ENCODE measurements at regions not wholly inside any gene's neighbourhood (a gene's known extent, or its start where the extent isn't known, plus 50 kb on each side); places are given as distances from the start of the nearest gene placed in this dataset.
"Not testable (repeated sequence)": the region's sequence is repeated elsewhere in the genome, so short reads cannot be mapped to it uniquely, and the experiment has no call there.

DNA sequence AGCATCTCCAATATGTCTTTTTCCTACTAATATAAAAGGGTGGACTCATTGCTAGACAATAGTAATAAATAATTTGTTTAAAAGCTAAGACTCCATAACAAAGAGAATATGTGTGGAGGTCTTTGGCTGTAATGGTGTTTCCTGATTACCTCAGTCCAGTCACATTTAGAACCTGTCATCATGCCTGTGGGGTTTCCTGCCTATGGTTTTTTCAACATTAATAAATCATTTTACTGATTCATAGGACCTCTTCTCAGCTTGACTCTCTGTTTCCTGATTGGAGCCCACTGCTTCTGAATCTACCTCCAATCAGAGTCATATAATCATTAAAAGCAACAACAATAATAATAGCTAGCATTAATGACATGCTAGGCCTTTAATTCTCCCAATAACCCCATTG is 52.4 kb upstream of the GNAI1 start:
- no peak for DNase-seq

DNA sequence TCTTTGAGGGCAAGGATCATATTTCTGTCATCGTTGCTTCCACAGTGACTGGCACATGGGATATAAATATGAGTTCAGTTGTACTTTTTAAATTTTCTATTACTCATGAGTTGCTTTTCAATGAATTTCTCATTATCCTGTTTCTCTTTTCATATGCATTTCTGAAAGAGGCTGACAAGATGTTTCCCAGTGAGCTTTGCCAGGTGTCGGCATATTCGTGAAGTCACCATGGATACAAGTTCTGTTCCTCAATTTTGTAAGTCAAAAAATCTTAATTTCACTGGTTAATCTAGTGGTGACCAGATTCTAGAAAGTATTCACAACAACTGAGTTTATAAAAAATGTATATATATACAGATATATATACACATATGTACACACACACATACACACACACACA is 55.7 kb upstream of the GNAI1 start:
- DNase-seq, result no peak

DNA sequence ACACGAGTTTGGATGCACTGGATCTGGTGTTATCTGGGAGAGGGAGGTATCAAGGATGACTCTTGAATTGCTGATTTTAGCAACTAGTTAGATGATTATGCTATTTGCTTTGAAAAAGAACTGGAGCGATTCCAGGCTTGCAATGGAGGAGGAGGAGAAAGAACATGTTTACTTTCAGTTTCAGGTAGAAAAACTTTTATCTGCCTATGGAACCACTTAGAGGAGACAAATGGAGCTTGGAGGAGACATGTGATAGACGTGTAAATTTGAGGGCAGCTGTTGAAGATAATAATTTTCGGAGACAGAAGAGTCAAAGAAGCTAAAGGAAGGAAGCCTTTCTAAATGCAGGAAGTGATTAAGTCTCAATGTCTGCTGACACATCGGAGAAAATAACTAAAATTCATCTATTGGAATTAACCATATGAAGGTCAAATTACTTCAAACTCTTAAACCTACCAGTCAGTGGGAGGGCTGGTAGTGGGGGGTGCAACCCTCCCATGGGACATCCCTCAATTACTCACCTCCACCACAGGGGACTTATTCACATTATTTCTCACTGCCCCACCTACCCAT is 56.4 kb upstream of the GNAI1 start:
- DNase-seq, result no peak

DNA sequence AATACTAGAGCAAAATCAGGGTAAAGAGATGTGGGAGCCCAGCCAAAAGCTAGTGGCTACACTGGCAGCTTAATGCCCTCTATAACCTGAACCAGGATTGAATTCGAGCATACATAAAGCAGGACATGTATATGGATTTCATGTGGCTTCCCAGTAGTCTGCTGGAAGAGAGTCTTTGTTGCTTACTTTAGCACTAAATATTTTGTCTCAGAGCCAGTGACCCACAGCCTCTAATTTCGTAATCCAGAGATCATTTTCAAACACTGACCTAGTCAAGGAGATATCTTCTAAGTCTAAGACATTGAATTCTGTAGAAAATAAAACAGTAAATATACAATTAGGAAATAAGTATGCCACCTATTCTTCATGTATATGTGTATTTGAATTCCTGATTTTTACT is 64.2 kb upstream of the GNAI1 start:
- DNase-seq, result no peak

DNA sequence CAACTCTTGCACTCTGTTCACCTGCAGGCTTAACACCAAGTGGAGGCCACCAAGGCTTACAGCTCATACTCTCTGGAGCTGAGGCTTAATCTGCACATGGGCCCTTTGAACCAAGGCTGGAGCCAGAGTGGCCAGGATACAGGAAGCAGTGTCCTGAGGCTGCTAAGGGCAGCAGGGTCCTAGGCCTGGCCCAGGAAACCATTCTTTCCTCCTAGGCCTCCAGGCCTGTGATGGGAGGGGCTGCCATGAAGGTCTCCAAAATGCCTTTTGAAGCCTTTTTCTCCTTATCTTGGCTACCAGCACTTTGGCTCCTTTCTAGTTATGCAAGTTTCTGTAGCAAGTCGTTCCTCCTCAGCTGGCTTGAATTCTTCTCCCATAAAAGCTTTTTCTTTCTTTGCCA is 68.0 kb upstream of the GNAI1 start:
- DNase-seq, result no peak

DNA sequence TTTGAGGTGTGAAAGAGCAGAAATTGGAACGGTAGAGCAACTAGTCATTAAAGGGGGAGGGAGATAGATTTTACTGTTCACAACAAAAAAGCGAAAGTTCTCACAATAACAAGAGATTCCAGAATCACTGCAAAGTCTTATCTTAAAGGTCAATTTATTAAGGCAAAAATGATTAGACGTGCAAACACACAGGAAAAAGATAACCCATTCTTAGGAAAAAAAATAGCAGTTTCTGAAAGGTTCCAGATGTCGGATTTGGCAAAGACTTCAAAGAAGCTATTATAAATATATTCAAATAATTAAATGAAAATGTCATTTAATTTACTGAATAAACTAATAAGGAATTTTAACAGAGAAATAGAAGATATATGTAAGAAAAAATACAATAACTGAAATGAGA is 70.8 kb upstream of the GNAI1 start:
- no peak for DNase-seq

DNA sequence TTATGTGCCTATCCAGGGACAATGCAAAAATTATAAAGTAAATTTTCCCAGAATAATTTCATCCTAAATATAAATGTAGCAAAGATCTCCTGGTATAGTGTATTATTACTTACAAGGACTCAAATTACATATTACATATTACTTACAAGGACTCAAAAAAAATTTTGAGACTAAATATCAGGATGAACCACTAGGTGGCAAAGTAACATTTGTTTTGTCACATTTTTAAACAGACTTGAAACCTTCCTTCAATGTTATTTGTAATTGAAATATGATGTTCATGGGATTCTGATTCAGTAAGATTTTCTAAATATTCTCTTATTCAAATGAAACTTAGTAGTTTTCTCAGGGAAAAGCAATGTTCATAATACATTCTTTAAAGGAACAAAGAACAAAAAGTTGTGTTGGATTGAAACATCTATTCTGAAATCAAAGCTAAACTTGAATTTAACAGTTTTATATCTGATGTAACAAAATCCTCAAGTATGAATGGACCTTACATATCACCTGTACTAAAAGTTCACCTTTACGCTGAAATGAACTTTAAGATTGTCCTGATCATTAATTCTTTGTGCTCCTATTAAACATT is 74.3 kb upstream of the GNAI1 start:
- peak; percentile 41 for DNase-seq

DNA sequence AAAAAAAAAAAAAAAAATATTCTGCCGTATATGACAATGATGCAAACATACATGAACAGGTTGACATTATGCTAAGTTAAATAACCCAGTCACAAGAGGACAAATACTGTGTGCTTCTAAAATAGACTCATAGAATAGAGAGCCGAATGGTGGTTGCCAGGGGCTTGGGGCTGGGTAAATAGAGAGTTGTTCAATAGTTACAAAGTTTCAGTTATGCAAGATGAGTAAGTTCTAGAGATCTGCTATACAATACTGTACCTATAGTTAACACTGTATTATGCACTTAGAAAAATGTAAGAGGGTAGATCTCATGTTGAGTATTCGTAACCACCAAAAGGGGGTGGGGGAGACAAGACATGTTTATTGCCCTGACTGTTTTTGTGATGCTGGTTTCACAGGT is 77.1 kb upstream of the GNAI1 start:
- DNase-seq, result no peak

DNA sequence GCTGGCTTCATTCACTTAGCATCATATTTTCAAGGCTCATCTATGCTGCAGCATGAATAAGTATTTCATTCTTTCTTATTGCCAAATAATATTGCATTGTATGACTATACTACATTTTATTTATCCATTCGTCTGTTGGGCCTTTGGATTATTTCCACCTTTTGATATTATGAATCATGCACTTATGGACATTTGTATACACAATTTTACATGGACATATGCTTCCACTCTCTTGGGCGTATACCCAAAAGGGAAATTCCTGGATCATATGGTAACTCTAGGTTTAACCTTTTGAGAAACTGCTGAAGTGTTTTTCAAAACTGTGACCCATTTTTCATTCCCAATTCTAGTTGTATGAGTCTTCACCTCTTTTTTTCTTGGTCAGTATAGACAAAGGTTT is 80.3 kb upstream of the GNAI1 start:
- no peak for DNase-seq

DNA sequence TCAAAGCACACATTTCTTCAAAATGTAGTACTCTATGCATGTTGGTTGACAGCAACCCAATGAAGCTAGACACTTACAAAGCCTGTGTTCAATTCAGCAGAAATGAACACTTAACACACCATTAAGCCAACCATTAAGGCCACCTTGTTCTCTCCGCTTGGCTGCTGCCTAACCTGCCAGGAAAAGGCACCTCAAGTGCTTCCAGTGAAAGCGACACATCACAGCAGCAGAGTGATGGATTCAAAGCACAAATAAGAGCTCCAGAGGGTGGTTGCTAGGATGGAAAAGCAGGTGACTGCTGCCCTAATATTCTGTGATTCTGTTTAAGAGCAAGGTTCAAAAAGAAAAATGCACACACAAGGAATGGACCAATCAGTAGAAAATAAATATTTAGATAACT is 81.5 kb upstream of the GNAI1 start:
- peak; percentile 36 for DNase-seq

DNA sequence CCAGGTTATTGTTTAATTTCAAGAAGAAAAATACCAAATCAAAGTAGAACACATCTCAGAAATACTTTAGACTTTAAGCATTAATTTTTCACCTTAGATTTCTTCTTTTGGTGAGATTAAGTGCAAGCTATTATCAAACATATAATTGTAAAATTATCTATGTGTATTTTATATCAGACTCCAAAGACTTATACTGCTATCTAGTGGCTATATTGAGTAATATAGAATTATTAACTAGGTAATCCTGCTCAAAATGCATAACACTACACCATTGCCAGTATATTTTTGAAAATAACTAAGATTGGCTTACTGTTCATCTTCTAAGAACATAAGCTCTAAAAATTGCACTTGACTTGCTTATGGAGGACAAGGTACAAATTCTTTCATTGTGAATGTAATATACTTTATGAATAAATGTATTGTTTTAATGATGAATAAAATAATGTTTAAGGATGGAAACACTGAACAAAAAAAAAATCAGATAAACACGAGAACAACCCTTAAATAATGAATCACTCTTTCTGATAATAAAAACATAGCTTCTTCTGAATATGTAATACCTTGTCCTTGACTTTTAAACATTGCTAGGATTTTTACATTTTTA is 86.7 kb upstream of the GNAI1 start:
- peak; percentile 67 for DNase-seq

DNA sequence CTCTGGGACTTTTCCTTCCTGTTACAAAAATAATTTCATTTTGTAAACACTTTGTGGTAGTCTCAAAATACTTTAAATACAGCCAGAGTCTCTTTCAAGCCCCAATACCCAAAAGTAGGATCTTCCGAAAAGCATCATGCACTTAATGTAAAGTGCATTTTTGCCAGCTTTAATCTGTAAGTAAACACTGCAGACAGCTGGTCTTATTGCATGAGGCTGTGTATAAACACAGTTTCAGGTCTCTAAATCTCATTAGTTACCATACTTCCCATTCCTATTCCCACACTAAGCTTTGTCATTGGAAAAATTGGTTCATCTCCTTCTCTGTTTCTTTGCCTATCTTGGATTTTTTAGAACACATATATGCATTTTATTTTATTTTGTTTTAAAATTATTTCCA is 87.6 kb upstream of the GNAI1 start:
- peak; percentile 64 for DNase-seq

DNA sequence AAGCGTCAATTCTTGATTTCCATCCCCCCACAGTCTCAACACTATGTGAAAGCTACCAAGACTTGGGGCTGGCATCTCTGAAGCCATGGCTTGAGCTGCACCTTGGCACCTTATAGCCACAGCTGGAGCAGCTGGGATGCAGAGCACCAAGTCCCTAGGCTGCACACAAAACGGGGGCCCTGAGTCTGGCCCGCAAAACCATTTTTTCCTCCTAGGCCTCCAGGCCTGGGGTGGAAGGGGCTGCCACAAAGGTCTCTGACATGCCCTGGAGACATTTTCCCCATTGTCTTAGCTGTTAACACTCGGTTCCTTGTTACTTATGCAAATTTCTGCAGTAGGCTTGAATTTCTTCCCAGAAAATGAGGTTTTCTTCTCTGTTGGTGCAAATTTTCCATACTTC is 89.8 kb upstream of the GNAI1 start:
- no peak for DNase-seq

DNA sequence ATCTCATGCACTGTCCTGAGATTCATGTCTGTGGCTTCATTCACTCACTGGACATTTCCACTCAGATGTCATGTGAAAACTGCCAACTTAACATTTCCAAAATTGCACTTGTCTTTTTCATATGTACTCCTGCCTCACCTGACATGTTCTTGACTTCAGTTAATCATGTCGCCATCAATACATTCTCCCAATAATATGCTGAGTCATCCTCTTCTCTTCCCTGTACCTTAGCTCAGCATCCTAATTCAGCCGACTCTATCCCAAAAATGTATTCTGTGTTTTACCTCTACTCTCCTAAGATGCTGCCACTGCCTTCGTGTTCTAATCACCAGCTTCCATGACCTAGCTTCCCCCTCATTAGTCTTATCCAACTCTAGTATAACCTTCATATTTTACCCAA is 93.9 kb upstream of the GNAI1 start:
- no peak for DNase-seq

DNA sequence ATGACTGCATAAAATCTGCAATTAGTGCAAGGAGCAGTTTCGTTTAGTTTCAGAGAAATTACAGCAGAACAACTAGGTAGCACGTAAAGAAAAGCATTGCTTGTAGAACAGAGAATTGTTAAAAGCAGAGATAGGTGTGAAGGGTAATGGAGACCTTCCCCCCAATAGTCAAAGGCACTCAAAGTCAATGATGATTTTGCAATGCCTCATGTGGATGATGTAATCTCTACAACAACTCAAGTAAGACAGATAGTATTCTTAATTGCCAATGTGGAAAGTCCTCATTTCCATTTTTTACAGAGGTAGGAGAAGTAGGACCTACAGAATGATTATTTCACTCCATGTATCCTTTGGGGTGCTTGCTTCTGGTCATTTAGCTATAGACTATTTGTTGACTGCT is 94.3 kb upstream of the GNAI1 start:
- no peak for DNase-seq

DNA sequence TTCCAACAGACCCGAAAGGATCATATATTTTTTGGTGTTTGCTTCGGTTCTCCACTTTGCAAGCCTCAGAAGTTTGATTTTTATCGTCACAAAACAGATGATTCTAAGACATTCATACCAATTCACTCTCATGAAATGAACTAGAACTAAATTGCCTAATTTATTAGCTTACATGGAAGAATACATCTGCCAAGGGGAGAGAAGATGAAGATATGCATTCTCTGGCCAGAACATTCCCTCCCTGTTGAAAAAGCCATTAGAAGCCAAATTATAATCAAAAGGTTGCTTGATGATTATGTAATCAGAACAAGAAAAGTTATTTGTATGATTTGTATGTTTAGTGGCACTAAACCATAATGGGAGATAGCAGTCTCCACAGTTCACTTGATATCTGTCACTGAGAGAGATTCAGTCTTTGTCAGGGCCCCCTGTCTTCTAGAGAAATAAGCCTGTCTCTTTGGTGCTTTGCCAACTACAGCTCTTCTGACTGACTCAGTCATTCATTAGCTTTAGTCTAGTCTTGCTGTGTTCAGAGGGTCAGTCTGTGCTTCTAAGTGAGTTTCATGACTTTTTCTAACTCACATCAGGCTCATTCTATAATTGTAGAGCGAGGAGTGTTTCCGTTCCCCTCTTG is 95.3 kb upstream of the GNAI1 start:
- DNase-seq, result peak; percentile 4

DNA sequence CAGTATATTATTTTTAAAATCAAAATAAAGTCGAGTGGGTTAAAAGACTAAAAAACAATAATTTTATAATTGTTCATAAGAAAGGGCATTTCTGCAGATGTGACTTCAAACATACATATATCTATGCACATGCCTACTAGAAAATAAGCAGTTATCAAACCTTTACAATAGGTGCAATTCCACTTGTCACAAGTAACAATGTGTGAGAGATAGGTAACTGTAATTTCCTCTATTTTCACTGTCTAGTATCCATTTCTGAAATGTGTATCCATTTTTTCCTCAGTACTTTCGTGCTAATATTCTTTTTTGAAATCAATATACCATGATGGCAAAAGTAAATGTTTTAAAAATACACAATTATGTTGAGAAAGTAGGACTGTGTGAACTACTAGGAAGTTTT is 96.9 kb upstream of the GNAI1 start:
- DNase-seq, result no peak

DNA sequence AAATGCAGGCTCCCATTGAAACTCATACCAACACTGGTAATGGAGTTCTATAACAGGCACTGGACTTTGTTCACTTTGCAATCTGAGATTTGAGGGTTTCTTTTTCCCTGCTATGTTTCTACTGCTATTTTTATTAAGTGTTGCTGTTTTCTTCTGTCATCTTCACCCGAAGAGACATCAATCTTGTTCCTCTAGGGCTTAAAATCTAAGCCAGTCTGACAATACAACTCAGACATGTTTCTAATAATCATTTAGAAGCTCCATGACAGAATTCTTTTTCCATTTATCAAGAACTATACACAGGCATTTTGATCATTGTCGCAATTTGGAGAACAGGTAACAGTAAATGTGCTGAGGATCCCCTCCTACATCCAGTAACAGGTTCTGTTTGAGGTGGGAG is 98.5 kb upstream of the GNAI1 start:
- no peak for DNase-seq

DNA sequence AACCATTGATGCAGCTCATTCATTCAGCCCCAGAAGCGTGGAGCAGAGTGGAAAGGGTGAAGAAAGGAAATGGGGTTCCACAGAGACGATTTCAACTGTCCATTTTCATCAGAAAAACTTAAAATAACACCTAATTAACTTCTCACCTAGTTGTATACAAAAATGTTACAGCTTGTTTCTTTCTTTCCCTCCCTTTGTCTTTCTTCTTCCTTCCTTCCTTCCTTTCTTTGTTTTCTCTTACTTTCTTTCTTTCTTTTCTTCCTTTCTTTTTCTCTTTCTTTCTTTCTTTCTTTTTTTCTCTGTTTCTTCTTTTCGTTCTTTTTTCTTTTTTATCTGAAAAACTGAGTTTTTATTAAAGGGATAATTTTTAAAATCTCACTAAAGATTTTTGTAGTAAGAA is 105.9 kb upstream of the GNAI1 start:
- no peak for DNase-seq

DNA sequence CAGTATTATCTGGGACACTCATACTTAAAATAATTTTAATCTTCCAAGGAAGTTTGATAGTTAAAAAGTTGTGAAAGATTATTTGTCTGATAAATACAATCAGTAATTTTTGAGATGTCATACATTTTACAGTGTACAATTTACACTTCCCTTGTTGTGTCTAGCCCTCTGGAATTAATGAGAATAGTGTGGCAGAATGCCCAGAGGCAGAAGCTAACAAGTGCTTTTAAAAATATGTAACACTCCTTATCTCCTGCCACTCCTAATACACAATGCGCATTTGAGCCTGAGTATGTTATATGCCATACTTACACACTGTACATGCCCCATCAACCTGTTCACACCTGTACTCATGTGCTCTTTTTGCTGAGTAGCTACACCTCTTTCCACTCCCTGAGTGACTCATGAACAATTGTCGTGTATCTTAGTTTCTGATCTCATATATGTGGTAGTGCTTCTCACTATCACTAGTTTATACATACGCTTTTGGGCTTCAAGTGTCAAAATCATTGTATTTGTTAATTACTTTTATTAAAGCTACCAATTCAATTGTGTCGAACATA is 106.9 kb upstream of the GNAI1 start:
- DNase-seq, result no peak

DNA sequence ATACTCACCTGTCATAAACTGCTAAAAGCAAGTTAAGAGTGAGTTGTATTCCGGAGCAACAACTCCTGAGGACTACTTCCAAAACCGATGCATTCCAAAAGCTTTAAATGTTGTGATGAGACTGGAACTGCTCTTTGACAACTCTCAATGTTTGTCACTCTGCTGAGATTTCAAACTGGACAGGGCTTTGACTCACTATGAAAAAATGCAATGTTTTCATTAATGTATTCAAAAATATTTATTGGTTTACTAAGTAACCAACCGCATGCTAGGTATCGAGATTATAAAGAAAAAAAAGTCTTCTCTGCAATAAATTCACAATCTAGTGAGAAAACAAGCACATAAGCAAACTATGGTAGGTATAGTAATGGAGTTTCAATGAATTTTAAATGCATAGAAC is 107.9 kb upstream of the GNAI1 start:
- no peak for DNase-seq

DNA sequence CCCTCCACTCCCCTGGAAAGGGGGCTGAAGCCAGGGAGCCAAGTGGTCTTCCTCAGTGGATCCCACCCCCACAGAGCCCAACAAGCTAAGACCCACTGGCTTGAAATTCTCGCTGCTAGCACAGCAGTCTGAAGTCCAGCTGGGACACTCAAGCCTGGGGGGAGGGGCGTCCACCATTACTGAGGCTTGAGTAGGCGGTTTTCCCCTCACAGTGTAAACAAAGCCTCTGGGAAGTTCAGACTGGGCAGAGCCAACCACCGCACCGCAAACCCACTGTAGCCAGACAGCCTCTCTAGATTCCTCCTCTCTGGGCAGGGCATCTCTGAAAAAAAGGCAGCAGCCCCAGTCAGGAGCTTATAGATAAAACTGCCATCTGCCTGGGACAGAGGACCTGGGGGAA is 114.4 kb upstream of the GNAI1 start:
- not testable (repeated sequence) for DNase-seq

DNA sequence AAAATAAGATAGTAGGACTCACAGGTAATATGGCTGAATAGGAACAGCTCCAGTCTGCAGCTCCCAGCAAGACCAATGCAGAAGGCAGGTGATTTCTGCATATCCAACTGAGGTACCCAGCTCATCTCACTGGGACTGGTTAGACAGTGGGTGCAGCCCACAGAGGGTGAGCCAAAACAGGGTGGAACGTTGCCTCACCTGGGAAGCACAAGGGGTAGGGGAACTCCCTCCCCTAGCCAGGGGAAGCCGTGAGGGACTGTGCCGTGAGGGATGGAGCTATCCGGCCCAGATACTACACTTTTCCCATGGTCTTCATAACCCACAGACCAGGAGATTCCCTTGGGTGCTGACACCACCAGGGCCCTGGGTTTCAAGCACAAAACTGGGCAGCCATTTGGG is 114.8 kb upstream of the GNAI1 start:
- DNase-seq, result not testable (repeated sequence)

Data from SHP77 treated with DMSO at 0.1 percent for 48 hours (cell line).